WTC11 (cell line): ENCODE measurements at regions not wholly inside any gene's neighbourhood (a gene's known extent, or its start where the extent isn't known, plus 50 kb on each side); places are given as distances from the start of the nearest gene placed in this dataset.

Experiments used
- ATAC-seq: fragments of 200-7000 bp; cut with Tn5 transposase; 2 replicates; pipeline ENCODE4 v1.10.0; 2021; ENCODE audit warnings: mild to moderate bottlenecking, moderate library complexity
- CTCF ChIA-PET: fragments of 300-600 bp; sonication (Branson Sonifier 250); formaldehyde crosslinking; loops from one replicate; lab custom pipeline; 2021; ENCODE audit warnings: antibody characterized with exemption; lab: Charles Lee
- POLR2A ChIA-PET: fragments of 350-600 bp; sonication (Branson Sonifier 250); formaldehyde crosslinking; loops from one replicate; lab custom pipeline; 2021; ENCODE audit warnings: antibody characterized with exemption; lab: Charles Lee
- DNase-seq: peaks from one replicate; pipeline ENCODE4 v3.0.0; 2021; ENCODE audit warnings: low spot score
- H3K27ac Mint-ChIP-seq: 2 replicates; pipeline ENCODE4 v1.8.0; 2021; ENCODE audit warnings: mixed read lengths
- H3K27me3 Mint-ChIP-seq: 2 replicates; pipeline ENCODE4 v1.8.0; 2021; ENCODE audit warnings: low read depth, mild to moderate bottlenecking, moderate library complexity, mixed read lengths
- H3K36me3 Mint-ChIP-seq: 2 replicates; pipeline ENCODE4 v1.8.0; 2021; ENCODE audit warnings: mixed read lengths
- H3K4me1 Mint-ChIP-seq: 2 replicates; pipeline ENCODE4 v1.8.0; 2022; ENCODE audit warnings: mixed read lengths
- H3K4me3 Mint-ChIP-seq: 2 replicates; pipeline ENCODE4 v1.8.0; 2021; ENCODE audit warnings: mild to moderate bottlenecking, moderate library complexity, mixed read lengths
- H3K9me3 Mint-ChIP-seq: 2 replicates; pipeline ENCODE4 v1.8.0; 2021; ENCODE audit warnings: mixed read lengths
- ATF2 ChIP-seq: sonication (generic); formaldehyde crosslinking; IDR thresholded peaks from 2 replicates; pipeline ENCODE4 v1.8.1; 2022; ENCODE audit warnings: low read depth, missing genetic modification reagents, borderline replicate concordance
- CTCF ChIP-seq: fragments of 200-600 bp; IDR thresholded peaks from 2 replicates; pipeline ENCODE4 v1.8.0; 2022; ENCODE audit warnings: antibody characterized with exemption
- E2F5 ChIP-seq: sonication (generic); formaldehyde crosslinking; IDR thresholded peaks from 2 replicates; pipeline ENCODE4 v1.8.1; 2022; ENCODE audit warnings: mild to moderate bottlenecking, moderate library complexity, missing genetic modification reagents
- ERG ChIP-seq: fragments of 250-450 bp; sonication (Bioruptor Pico); IDR thresholded peaks from 2 replicates; pipeline ENCODE4 v1.8.0; 2021; ENCODE audit warnings: mild to moderate bottlenecking
- IRF1 ChIP-seq: sonication (generic); formaldehyde crosslinking; IDR thresholded peaks from 2 replicates; pipeline ENCODE4 v1.8.0; 2023; ENCODE audit warnings: missing genetic modification reagents
- KAT7 ChIP-seq: sonication (generic); formaldehyde crosslinking; IDR thresholded peaks from 2 replicates; pipeline ENCODE4 v1.8.1; 2023; ENCODE audit warnings: missing genetic modification reagents, mild to moderate bottlenecking, borderline replicate concordance
- MLX ChIP-seq: sonication (generic); formaldehyde crosslinking; IDR thresholded peaks from 2 replicates; pipeline ENCODE4 v1.8.1; 2023; ENCODE audit warnings: mild to moderate bottlenecking, missing genetic modification reagents, moderate library complexity
- OVOL2 ChIP-seq: fragments of 250-450 bp; sonication (Bioruptor Pico); IDR thresholded peaks from 2 replicates; pipeline ENCODE4 v1.9.0; 2021; ENCODE audit warnings: mild to moderate bottlenecking, borderline replicate concordance
- PRRX2 ChIP-seq: fragments of 250-450 bp; sonication (Bioruptor Pico); IDR thresholded peaks from 2 replicates; pipeline ENCODE4 v1.8.0; 2021; ENCODE audit warnings: mild to moderate bottlenecking
- TCF7 ChIP-seq: sonication (generic); formaldehyde crosslinking; IDR thresholded peaks from 2 replicates; pipeline ENCODE4 v1.8.0; 2022; ENCODE audit warnings: mild to moderate bottlenecking, low read depth, missing genetic modification reagents, moderate library complexity
- USF2 ChIP-seq: sonication (generic); formaldehyde crosslinking; IDR thresholded peaks from 2 replicates; pipeline ENCODE4 v1.8.1; 2023; ENCODE audit warnings: mild to moderate bottlenecking, missing genetic modification reagents, moderate library complexity
- ZBTB21 ChIP-seq: sonication (generic); formaldehyde crosslinking; IDR thresholded peaks from 2 replicates; pipeline ENCODE4 v1.8.1; 2023; ENCODE audit warnings: mild to moderate bottlenecking, missing genetic modification reagents, borderline replicate concordance
- ZNF121 ChIP-seq: sonication (generic); formaldehyde crosslinking; IDR thresholded peaks from 2 replicates; pipeline ENCODE4 v1.8.0; 2023; ENCODE audit warnings: missing genetic modification reagents
- ZNF232 ChIP-seq: sonication (generic); formaldehyde crosslinking; IDR thresholded peaks from 2 replicates; pipeline ENCODE4 v1.8.0; 2022; ENCODE audit warnings: mild to moderate bottlenecking, missing genetic modification reagents
- ZNF317 ChIP-seq: sonication (generic); formaldehyde crosslinking; IDR thresholded peaks from 2 replicates; pipeline ENCODE4 v1.8.1; 2023; ENCODE audit warnings: low read depth, mild to moderate bottlenecking, moderate library complexity, missing genetic modification reagents, borderline replicate concordance
- ZNF416 ChIP-seq: fragments of 250-450 bp; sonication (Bioruptor Pico); IDR thresholded peaks from 2 replicates; pipeline ENCODE4 v1.9.0; 2021; ENCODE audit warnings: mild to moderate bottlenecking, inconsistent platforms
- ZNF532 ChIP-seq: fragments of 250-450 bp; sonication (Bioruptor Pico); IDR thresholded peaks from 2 replicates; pipeline ENCODE4 v1.9.0; 2021; ENCODE audit warnings: mild to moderate bottlenecking, borderline replicate concordance

- TF ChIP-seq ERG (CRISPR knock-in tag) (no peak), PRRX2 (CRISPR knock-in tag) (no peak), E2F5 (CRISPR knock-in tag) (no peak), OVOL2 (CRISPR knock-in tag) (no peak), TCF7 (CRISPR knock-in tag) (no peak), ZBTB21 (CRISPR knock-in tag) (no peak), IRF1 (no peak), ZNF121 (CRISPR knock-in tag) (no peak), USF2 (CRISPR knock-in tag) (no peak)
- H3K27ac Mint-ChIP-seq: no peak overlapping the region
- 0 out of 2 replicates have a peak, but pooled peaks cover under 1% of the 10 kb centered on the region for H3K9me3 Mint-ChIP-seq
- CTCF ChIA-PET: no interaction called here
- H3K4me1 Mint-ChIP-seq: peaks cover 75% of the 10 kb centered on the region
- no peak for ATAC-seq
- H3K36me3 Mint-ChIP-seq: peaks cover 7% of the 10 kb centered on the region
- POLR2A ChIA-PET: no interaction called here
- no peak for DNase-seq
- no peaks in the 10 kb centered on the region for H3K27me3 Mint-ChIP-seq
- no peak overlapping the region for H3K4me3 Mint-ChIP-seq
Observed at GRCh38 chr2:134135793-134136192, 118.1 kb upstream of the MGAT5 start.

- Mint-ChIP-seq H3K9me3 (no peaks in the 10 kb centered on the region), H3K27ac (peak overlapping the region; percentile 84; the same call in 1 of the 2 replicates), H3K4me3 (no peak overlapping the region), H3K36me3 (0 out of 2 replicates have a peak, but pooled peaks cover under 1% of the 10 kb centered on the region), H3K4me1 (peaks cover 80% of the 10 kb centered on the region), H3K27me3 (no peaks in the 10 kb centered on the region)
- no peak for ATAC-seq
- DNase-seq: no peak
- TF ChIP-seq CTCF (no peak), ZNF232 (CRISPR knock-in tag) (no peak)
- ChIA-PET CTCF (no interaction called here), POLR2A (no interaction called here)
Observed at GRCh38 chr2:134136731-134137130, 117.1 kb upstream of the MGAT5 start.

GRCh38 chr2:134137182-134137611, 116.7 kb upstream of the MGAT5 start:
- peaks cover 80% of the 10 kb centered on the region for H3K4me1 Mint-ChIP-seq
- H3K27me3 Mint-ChIP-seq: no peaks in the 10 kb centered on the region
- no peak for ATAC-seq
- no peaks in the 10 kb centered on the region for H3K9me3 Mint-ChIP-seq
- no peak for TF ChIP-seq ZNF121 (CRISPR knock-in tag)
- TF ChIP-seq ZNF416 (CRISPR knock-in tag): no peak
- TF ChIP-seq ZNF317: no peak
- TF ChIP-seq ATF2 (CRISPR knock-in tag): no peak
- no peak for TF ChIP-seq MLX
- no peak for TF ChIP-seq KAT7
- TF ChIP-seq ZNF532 (CRISPR knock-in tag): no peak
- TF ChIP-seq, all 79 proteins: peak for 0
- no peak for DNase-seq
- no peaks in the 10 kb centered on the region for H3K36me3 Mint-ChIP-seq
- CTCF ChIA-PET: no interaction called here
- POLR2A ChIA-PET: no interaction called here
- no peak overlapping the region for H3K4me3 Mint-ChIP-seq
- 0 out of 2 replicates have a peak overlapping the region, but pooled peaks have one; percentile 84 for H3K27ac Mint-ChIP-seq
